GM19467 (cell line): ENCODE measurements at regions not wholly inside any gene's neighbourhood (a gene's known extent, or its start where the extent isn't known, plus 50 kb on each side); places are given as distances from the start of the nearest gene placed in this dataset.

Experiments
- ATAC-seq: cut with Tn5 transposase; IDR thresholded peaks from one replicate; pipeline ENCODE4 v1.9.1; 2021; ENCODE audit warnings: mild to moderate bottlenecking, moderate library complexity; ENCODE audit not compliant: unreplicated experiment

GRCh38 chr4:188534297-188534696, 395.1 kb downstream of the TRIML1 start:
- no peak for ATAC-seq

- no peak for ATAC-seq
These were observed 395.7 kb downstream of the TRIML1 start for GRCh38 chr4:188534917-188535316.

GRCh38 chr4:188536826-188537225, 397.6 kb downstream of the TRIML1 start:
- ATAC-seq: no peak

GRCh38 chr4:188550296-188550695, 411.1 kb downstream of the TRIML1 start:
- ATAC-seq: no peak

GRCh38 chr4:188551156-188551555, 411.9 kb downstream of the TRIML1 start:
- no peak for ATAC-seq

- ATAC-seq: no peak
These were observed 413.6 kb downstream of the TRIML1 start for GRCh38 chr4:188552741-188553275.

GRCh38 chr4:188554413-188554812, 415.2 kb downstream of the TRIML1 start:
- no peak for ATAC-seq

- no peak for ATAC-seq
These were observed 433.9 kb downstream of the TRIML1 start for GRCh38 chr4:188573104-188573503.

- ATAC-seq: no peak
These were observed 439.4 kb downstream of the TRIML1 start for GRCh38 chr4:188578657-188579056.

- ATAC-seq: no peak
These were observed 456.8 kb downstream of the TRIML1 start for GRCh38 chr4:188596021-188596420.

- ATAC-seq: no peak
These were observed 464.4 kb downstream of the TRIML1 start for GRCh38 chr4:188603646-188604045.

GRCh38 chr4:188606635-188607034, 467.4 kb downstream of the TRIML1 start:
- ATAC-seq: no peak

- ATAC-seq: no peak
These were observed 471.9 kb downstream of the TRIML1 start for GRCh38 chr4:188611143-188611542.

GRCh38 chr4:188612659-188613058, 473.4 kb downstream of the TRIML1 start:
- no peak for ATAC-seq

GRCh38 chr4:188613976-188614375, 474.7 kb downstream of the TRIML1 start:
- ATAC-seq: no peak

- ATAC-seq: no peak
These were observed 480.4 kb downstream of the TRIML1 start for GRCh38 chr4:188619456-188620149.

GRCh38 chr4:188620608-188621007, 481.4 kb downstream of the TRIML1 start:
- ATAC-seq: no peak

- no peak for ATAC-seq
These were observed 484.1 kb downstream of the TRIML1 start for GRCh38 chr4:188623314-188623854.

- no peak for ATAC-seq
These were observed 485.1 kb downstream of the TRIML1 start for GRCh38 chr4:188624370-188624769.

- ATAC-seq: no peak
These were observed 488.7 kb downstream of the TRIML1 start for GRCh38 chr4:188627892-188628291.

GRCh38 chr4:188639479-188640100, 500.3 kb downstream of the TRIML1 start:
- no peak for ATAC-seq

- ATAC-seq: no peak
These were observed 508.7 kb downstream of the TRIML1 start for GRCh38 chr4:188647820-188648370.
